Liver (tissue), 2 donors: ENCODE measurements at regions not wholly inside any gene's neighbourhood (a gene's known extent, or its start where the extent isn't known, plus 50 kb on each side); places are given as distances from the start of the nearest gene placed in this dataset.

ENCODE experiments used
- EGR1 ChIP-seq, 2 donors: IDR thresholded peaks; 2 replicates each; pipeline ENCODE4 v1.6.1; 2016 to 2018; ENCODE audit warnings: antibody characterized with exemption in 2 of 2, low read depth in 2 of 2
- MAX ChIP-seq: IDR thresholded peaks from 2 replicates; pipeline ENCODE4 v1.6.1; 2016; ENCODE audit warnings: antibody characterized with exemption
- donor health status: healthy.

- TF ChIP-seq EGR1 (IDR thresholded peaks at IDR 0.05; ENCODE audit: low read depth in 2 of 2) (no peak), MAX (no peak)
Observed at GRCh38 chr3:180390313-180390712, 211.7 kb upstream of the TTC14 start.
